GM12891 (cell line): ENCODE measurements at regions not wholly inside any gene's neighbourhood (a gene's known extent, or its start where the extent isn't known, plus 50 kb on each side); places are given as distances from the start of the nearest gene placed in this dataset.
A peak's percentile ranks its signal among the peaks of the same experiment; 100 is the strongest.

Experiments
- DNase-seq: peaks from one replicate; pipeline ENCODE4 v3.0.0; 2011; ENCODE audit warnings: low spot score; ENCODE audit not compliant: insufficient read length
- FAIRE-seq: peaks from 2 replicates; lab custom pipeline; 2011; peaks lifted over from hg19 to GRCh38; lab: Jason Lieb, UNC
- PAX5 ChIP-seq: IDR thresholded peaks from 2 replicates; pipeline ENCODE4 v1.6.1; 2011; ENCODE audit warnings: low read length, moderate library complexity, mild to moderate bottlenecking; ENCODE audit not compliant: insufficient read depth, severe bottlenecking
- POLR2A ChIP-seq: IDR thresholded peaks from 2 replicates; pipeline ENCODE4 v1.6.1; 2011; ENCODE audit warnings: low read depth, low read length, control low read depth
- POLR2AphosphoS5 ChIP-seq: IDR thresholded peaks from 2 replicates; pipeline ENCODE4 v1.6.1; 2011; ENCODE audit warnings: low read depth, low read length, control low read depth
- POU2F2 ChIP-seq: IDR thresholded peaks from 2 replicates; pipeline ENCODE4 v1.6.1; 2011; ENCODE audit warnings: low read depth, mild to moderate bottlenecking, control low read depth, low read length, moderate library complexity
- SPI1 ChIP-seq: IDR thresholded peaks from 2 replicates; pipeline ENCODE4 v1.6.1; 2011; ENCODE audit warnings: low read depth, low read length, control low read depth
- TAF1 ChIP-seq: IDR thresholded peaks from 2 replicates; pipeline ENCODE4 v1.6.1; 2011; ENCODE audit warnings: low read depth, low read length, control low read depth

- no peak for FAIRE-seq
- TF ChIP-seq POLR2AphosphoS5 (no peak), TAF1 (no peak), POU2F2 (no peak), POLR2A (no peak), PAX5 (no peak), SPI1 (no peak)
- DNase-seq, result no peak
These were observed 155.5 kb downstream of the PRL start for GRCh38 chr6:22141241-22141745.

GRCh38 chr6:22142856-22143255 is 154.0 kb downstream of the PRL start:
- FAIRE-seq (no peak), DNase-seq (no peak)
- TF ChIP-seq POU2F2 (no peak), POLR2A (no peak), SPI1 (no peak), TAF1 (no peak), PAX5 (no peak), POLR2AphosphoS5 (no peak)

GRCh38 chr6:22145376-22145775 is 151.5 kb downstream of the PRL start:
- no peak for DNase-seq
- no peak for FAIRE-seq
- TF ChIP-seq POU2F2 (no peak), POLR2AphosphoS5 (no peak), POLR2A (no peak), PAX5 (no peak), SPI1 (no peak), TAF1 (no peak)

- TF ChIP-seq TAF1, result no peak
- no peak for TF ChIP-seq SPI1
- TF ChIP-seq PAX5, result no peak
- TF ChIP-seq POLR2A, result no peak
- DNase-seq, result no peak
- FAIRE-seq, result no peak
These were observed 150.8 kb downstream of the PRL start for GRCh38 chr6:22145823-22146677.

GRCh38 chr6:22146678-22146930 is 150.2 kb downstream of the PRL start:
- FAIRE-seq, result no peak
- TF ChIP-seq TAF1 (no peak), PAX5 (no peak), POLR2AphosphoS5 (no peak), POU2F2 (no peak), SPI1 (no peak), POLR2A (no peak)
- DNase-seq, result no peak

DNA sequence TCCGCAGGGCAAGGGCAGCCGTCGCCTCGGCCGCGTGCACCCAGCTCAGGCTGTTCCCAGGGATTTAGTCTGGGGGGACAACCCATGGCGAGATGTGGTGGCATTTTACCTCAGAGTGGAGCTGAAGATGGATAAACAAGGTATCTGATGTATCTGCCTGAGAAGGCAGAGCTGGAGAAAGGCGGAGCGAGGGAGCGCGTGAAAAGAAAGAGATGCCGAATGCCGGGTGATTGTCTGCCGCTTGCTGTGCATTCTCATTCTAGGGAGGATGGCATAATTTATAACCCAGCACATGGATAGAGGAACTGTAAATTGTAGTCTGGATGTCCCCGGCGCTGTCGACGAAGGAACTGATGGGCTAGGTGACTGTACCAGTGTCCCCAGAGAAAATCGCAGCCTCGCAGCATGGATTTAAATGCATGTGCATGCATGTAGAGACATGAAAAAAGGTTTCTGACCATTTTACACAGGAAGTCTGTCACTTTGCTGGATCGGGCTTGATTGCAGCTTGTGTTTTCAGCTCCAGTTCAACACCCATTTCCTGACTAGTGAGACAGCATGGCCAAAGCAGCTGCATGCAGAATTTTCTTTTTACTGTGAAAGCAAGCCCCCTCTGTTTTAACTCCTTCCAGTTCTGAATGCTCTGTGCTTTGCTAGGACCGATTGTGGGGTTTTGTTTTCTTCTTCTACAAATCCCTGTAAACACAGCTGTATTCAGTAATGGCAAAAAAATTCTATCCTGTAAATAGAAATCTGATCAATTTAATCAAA is 149.7 kb downstream of the PRL start:
- DNase-seq (no peak), FAIRE-seq (peak; percentile 74)
- TF ChIP-seq TAF1, result no peak
- no peak for TF ChIP-seq POLR2A
- no peak for TF ChIP-seq SPI1
- TF ChIP-seq POU2F2, result no peak
- no peak for TF ChIP-seq POLR2AphosphoS5
- TF ChIP-seq PAX5, result no peak

- FAIRE-seq (no peak), DNase-seq (no peak)
- TF ChIP-seq PAX5 (no peak), POLR2A (no peak), TAF1 (no peak), SPI1 (no peak), POU2F2 (no peak), POLR2AphosphoS5 (no peak)
These were observed 148.7 kb downstream of the PRL start for GRCh38 chr6:22147921-22148776.

DNA sequence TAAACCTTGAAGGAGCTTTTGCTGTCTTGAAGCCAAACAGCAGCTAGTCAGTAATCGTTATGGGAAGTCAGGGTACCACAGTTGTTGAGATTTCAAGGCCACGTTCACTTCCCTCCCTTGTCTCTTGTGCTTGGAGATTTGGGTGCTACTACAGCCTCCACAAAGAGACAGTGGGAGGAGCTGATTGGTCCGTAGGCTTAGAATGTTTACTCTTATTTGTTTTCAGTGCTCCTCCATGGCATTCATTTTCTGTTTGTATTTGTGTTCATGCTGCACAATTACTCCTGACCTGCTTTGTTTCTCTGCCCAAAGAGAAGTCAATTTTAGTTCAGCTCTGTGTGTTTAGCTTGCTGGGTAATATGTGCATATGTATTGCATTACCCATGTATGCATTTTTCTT is 147.7 kb downstream of the PRL start:
- peak; percentile 50 for FAIRE-seq
- TF ChIP-seq PAX5 (no peak), POLR2A (no peak), POLR2AphosphoS5 (no peak), SPI1 (no peak), POU2F2 (no peak), TAF1 (no peak)
- no peak for DNase-seq

DNA sequence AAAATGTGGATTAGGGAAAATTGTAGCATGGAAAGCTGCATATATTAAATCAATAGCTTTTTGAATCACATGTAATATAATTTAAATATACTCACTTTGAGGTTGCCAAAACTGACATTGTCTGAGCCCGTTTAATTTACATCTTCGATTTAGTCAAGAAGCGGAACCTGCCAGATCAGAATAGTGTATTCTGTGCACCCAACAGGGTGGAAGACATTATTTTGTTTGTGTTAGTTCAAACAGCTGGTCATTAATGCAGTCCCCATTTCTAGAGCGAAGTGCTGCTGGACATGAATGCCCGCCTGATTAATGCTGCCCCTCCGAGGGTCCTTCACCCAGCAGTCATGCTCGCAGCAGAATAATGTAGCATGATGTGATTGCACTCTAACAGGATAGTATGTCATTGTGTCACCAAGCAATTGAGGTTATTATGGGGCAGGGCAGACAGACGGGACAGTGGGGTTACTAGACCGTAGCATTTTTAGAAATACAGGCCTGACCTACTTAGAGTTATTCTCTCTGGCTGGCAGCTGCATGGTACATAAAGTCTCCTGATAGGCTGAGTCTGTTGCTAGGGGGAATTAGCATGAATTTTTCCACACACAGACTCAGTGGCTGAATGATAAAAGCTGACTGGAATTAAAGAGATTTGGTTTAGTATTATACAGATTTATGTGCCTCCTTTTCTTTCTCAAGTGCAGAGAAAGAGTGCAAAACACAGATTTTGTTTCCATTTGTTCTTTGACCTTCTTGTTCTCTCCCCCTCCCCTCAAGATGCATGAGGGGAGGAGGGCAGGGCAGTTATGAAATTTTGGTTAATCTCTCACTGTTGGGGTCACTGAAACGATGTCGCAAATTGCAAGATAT is 147.1 kb downstream of the PRL start:
- DNase-seq (no peak), FAIRE-seq (peak; percentile 28)
- no peak for TF ChIP-seq POLR2A
- no peak for TF ChIP-seq POU2F2
- no peak for TF ChIP-seq POLR2AphosphoS5
